Neuronal stem cell (in vitro differentiated cells): ENCODE measurements at regions not wholly inside any gene's neighbourhood (a gene's known extent, or its start where the extent isn't known, plus 50 kb on each side); places are given as distances from the start of the nearest gene placed in this dataset.

Experiments used
- DNase-seq: peaks from one replicate; pipeline ENCODE4 v3.0.0-alpha.2; 2013; ENCODE audit warnings: low spot score
- H2AFZ ChIP-seq: one replicate; pipeline ENCODE4 v1.6.1; 2013; ENCODE audit warnings: mild to moderate bottlenecking, low read length, inconsistent platforms
- H2AK5ac ChIP-seq: 2 replicates; pipeline ENCODE4 v1.6.1; 2013; ENCODE audit warnings: low read depth, mild to moderate bottlenecking, inconsistent platforms, low read length, moderate library complexity, mixed read lengths
- H2BK120ac ChIP-seq: 2 replicates; pipeline ENCODE4 v1.6.1; 2013; ENCODE audit warnings: low read depth, mild to moderate bottlenecking, inconsistent platforms, low read length, moderate library complexity, mixed read lengths
- H2BK12ac ChIP-seq: one replicate; pipeline ENCODE4 v1.6.1; 2013; ENCODE audit warnings: low read length, inconsistent platforms
- H2BK15ac ChIP-seq: 2 replicates; pipeline ENCODE4 v1.6.1; 2013; ENCODE audit warnings: mild to moderate bottlenecking, low read length, inconsistent platforms, mixed read lengths
- H2BK5ac ChIP-seq: one replicate; pipeline ENCODE4 v1.6.1; 2013; ENCODE audit warnings: inconsistent platforms, mild to moderate bottlenecking, low read length, moderate library complexity
- H3K14ac ChIP-seq: one replicate; pipeline ENCODE4 v1.6.1; 2013; ENCODE audit warnings: low read length, inconsistent platforms
- H3K18ac ChIP-seq: 2 replicates; pipeline ENCODE4 v1.6.1; 2013; ENCODE audit warnings: low read length, inconsistent platforms
- H3K23ac ChIP-seq: 2 replicates; pipeline ENCODE4 v1.6.1; 2013; ENCODE audit warnings: low read depth, mild to moderate bottlenecking, mixed read lengths, low read length, inconsistent platforms; ENCODE audit not compliant: poor library complexity
- H3K27ac ChIP-seq: replicated peaks from 3 replicates; pipeline ENCODE4 v1.5.1; 2013; ENCODE audit warnings: low read length, inconsistent platforms
- H3K27me3 ChIP-seq, 3 experiments: 2 replicates each; pipeline ENCODE4 v1.6.1; 2013; ENCODE audit warnings: low read length in 3 of 3, mild to moderate bottlenecking in 2 of 3, inconsistent platforms in 1 of 3, low read depth in 1 of 3, mixed read lengths in 1 of 3, moderate library complexity in 1 of 3; ENCODE audit not compliant: control insufficient read depth in 3 of 3, insufficient read depth in 3 of 3
- H3K36me3 ChIP-seq, 2 donors: replicated peaks in 1 of 2; 2 replicates each; pipeline ENCODE4 v1.6.1; 2013; ENCODE audit warnings: low read length in 2 of 2; ENCODE audit not compliant: control insufficient read depth in 2 of 2, insufficient read depth in 2 of 2
- H3K4ac ChIP-seq: 2 replicates; pipeline ENCODE4 v1.6.1; 2013; ENCODE audit warnings: inconsistent platforms, mild to moderate bottlenecking, low read length, moderate library complexity
- H3K4me1 ChIP-seq, 2 donors: 1 replicate in 1 of 2; 2 replicates in 1 of 2; pipeline ENCODE4 v1.6.1; 2013; ENCODE audit warnings: low read length in 2 of 2, low read depth in 1 of 2; ENCODE audit not compliant: control insufficient read depth in 2 of 2, insufficient read depth in 1 of 2
- H3K4me2 ChIP-seq: one replicate; pipeline ENCODE4 v1.6.1; 2013; ENCODE audit warnings: mild to moderate bottlenecking, low read length, inconsistent platforms; ENCODE audit not compliant: insufficient read depth, poor library complexity, severe bottlenecking
- H3K4me3 ChIP-seq, 2 donors: 2 replicates each; pipeline ENCODE4 v1.5.1; 2013; ENCODE audit warnings: low read length in 2 of 2, mild to moderate bottlenecking in 2 of 2, inconsistent platforms in 1 of 2, moderate library complexity in 1 of 2
- H3K79me1 ChIP-seq: one replicate; pipeline ENCODE4 v1.6.1; 2013; ENCODE audit warnings: low read depth, mild to moderate bottlenecking, inconsistent platforms, low read length, moderate library complexity
- H3K9ac ChIP-seq: one replicate; pipeline ENCODE4 v1.6.1; 2013; ENCODE audit warnings: mild to moderate bottlenecking, low read depth, low read length, inconsistent platforms; ENCODE audit not compliant: poor library complexity
- H3K9me3 ChIP-seq, 2 donors: replicated peaks in 1 of 2; 2 replicates each; pipeline versions ENCODE3 to v1.6.1; 2013; ENCODE audit warnings: low read length in 2 of 2, mild to moderate bottlenecking in 2 of 2, inconsistent platforms in 1 of 2, low read depth in 1 of 2, mixed read lengths in 1 of 2, moderate library complexity in 1 of 2; ENCODE audit not compliant: control insufficient read depth in 2 of 2, insufficient read depth in 1 of 2
- H4K8ac ChIP-seq: one replicate; pipeline ENCODE4 v1.6.1; 2013; ENCODE audit warnings: low read depth, mild to moderate bottlenecking, inconsistent platforms, low read length, moderate library complexity
- H4K91ac ChIP-seq: one replicate; pipeline ENCODE4 v1.6.1; 2013; ENCODE audit warnings: low read length, low read depth, mild to moderate bottlenecking, inconsistent platforms; ENCODE audit not compliant: poor library complexity
- WGBS, 2 donors: extraction: QIAGEN DNeasy Blood & Tissue Kit; methylation state at CpG; one replicate each; pipeline ENCODE4 v1.1.7; 2013; ENCODE audit warnings: missing lambda C conversion rate in 2 of 2, mixed read lengths in 1 of 2; ENCODE audit not compliant: insufficient read length in 2 of 2, insufficient replicate concordance in 1 of 2; ENCODE audit errors: extremely low coverage in 2 of 2; 5-methylcytosine and 5-hydroxymethylcytosine counted together

- H3K23ac ChIP-seq = no peak overlapping the region
- no peak overlapping the region for H2BK5ac ChIP-seq
- no peak for DNase-seq
Observed at GRCh38 chr15:93288728-93289294, 199.8 kb upstream of the RGMA start.

GRCh38 chr15:93286446-93286845, 197.4 kb upstream of the RGMA start:
- Histone ChIP-seq H3K14ac (no peak overlapping the region), H2BK15ac (no peak overlapping the region), H3K4me1 (peaks cover 11 to 23% of the 10 kb centered on the region in 2 donors), H3K79me1 (no peaks in the 10 kb centered on the region), H2AK5ac (no peak overlapping the region), H3K9ac (no peak overlapping the region), H3K4me3 (no peak overlapping the region), H4K8ac (no peak overlapping the region), H2BK120ac (no peak overlapping the region), H3K27me3 (no peaks in the 10 kb centered on the region), H3K27ac (peak overlapping the region; percentile 68), H3K18ac (no peak overlapping the region), H2BK5ac (no peak overlapping the region), H2AFZ (no peak overlapping the region), H3K9me3 (no peaks in the 10 kb centered on the region), H3K36me3 (no peaks in the 10 kb centered on the region), H2BK12ac (no peak overlapping the region), H4K91ac (no peak overlapping the region), H3K4ac (no peak overlapping the region), H3K23ac (no peak overlapping the region), H3K4me2 (no peak overlapping the region)
- WGBS, 2 donors = no CpG with 5 or more reads among the region's 1 CpG
- DNase-seq = no peak

More at GRCh38 chr15:93288728-93289294, 199.8 kb upstream of the RGMA start:
- Histone ChIP-seq H3K4me3 (no peak overlapping the region), H3K27ac (no peak overlapping the region), H4K91ac (no peak overlapping the region), H4K8ac (no peak overlapping the region), H2BK15ac (peak overlapping the region; percentile 83), H2BK120ac (no peak overlapping the region), H3K79me1 (no peaks in the 10 kb centered on the region), H3K18ac (peak overlapping the region; percentile 92), H2BK12ac (peak overlapping the region; percentile 64), H3K14ac (no peak overlapping the region), H3K4me1 (peaks cover 11 to 14% of the 10 kb centered on the region in 2 donors), H3K9ac (no peak overlapping the region), H3K9me3 (peaks cover 0 to 3% of the 10 kb centered on the region in 2 donors), H3K4ac (no peak overlapping the region), H3K27me3 (no peaks in the 10 kb centered on the region), H3K4me2 (peak overlapping the region; percentile 3), H2AFZ (no peak overlapping the region), H3K36me3 (no peaks in the 10 kb centered on the region), H2AK5ac (peak overlapping the region; percentile 99)
- no CpG with 5 or more reads among the region's 9 CpGs for WGBS, 2 donors

- Histone ChIP-seq H3K9me3 (no peaks in the 10 kb centered on the region), H2AFZ (no peak overlapping the region), H3K4me1 (peaks cover 8 to 22% of the 10 kb centered on the region in 2 donors), H3K18ac (peak overlapping the region; percentile 61), H2AK5ac (peak overlapping the region; percentile 81), H2BK12ac (peak overlapping the region; percentile 79), H2BK15ac (peak overlapping the region; percentile 73), H3K23ac (no peak overlapping the region), H2BK5ac (no peak overlapping the region), H3K4me3 (no peak overlapping the region), H3K14ac (no peak overlapping the region), H3K27me3 (no peaks in the 10 kb centered on the region), H3K9ac (no peak overlapping the region), H3K79me1 (no peaks in the 10 kb centered on the region), H3K4ac (no peak overlapping the region), H3K27ac (no peak overlapping the region), H4K91ac (no peak overlapping the region), H3K36me3 (no peaks in the 10 kb centered on the region), H2BK120ac (no peak overlapping the region), H4K8ac (no peak overlapping the region), H3K4me2 (no peak overlapping the region)
- no peak for DNase-seq
- WGBS, 2 donors = no CpG with 5 or more reads among the region's 4 CpGs
Observed at GRCh38 chr15:93283854-93284253, 194.8 kb upstream of the RGMA start.

GRCh38 chr15:93282808-93283207, 193.8 kb upstream of the RGMA start:
- Histone ChIP-seq H2BK12ac (peak overlapping the region; percentile 79), H2BK5ac (no peak overlapping the region), H3K79me1 (no peaks in the 10 kb centered on the region), H3K4ac (no peak overlapping the region), H3K27me3 (no peaks in the 10 kb centered on the region), H3K9me3 (peaks cover 0 to 2% of the 10 kb centered on the region in 2 donors), H3K4me2 (no peak overlapping the region), H4K91ac (no peak overlapping the region), H3K9ac (no peak overlapping the region), H3K14ac (no peak overlapping the region), H2BK15ac (no peak overlapping the region), H3K4me1 (peaks cover 11 to 27% of the 10 kb centered on the region in 2 donors), H3K4me3 (no peak overlapping the region), H3K36me3 (no peaks in the 10 kb centered on the region), H3K23ac (no peak overlapping the region), H2BK120ac (peak overlapping the region; percentile 13), H3K18ac (peak overlapping the region; percentile 90), H2AK5ac (peak overlapping the region; percentile 87), H3K27ac (no peak overlapping the region), H2AFZ (no peak overlapping the region), H4K8ac (no peak overlapping the region)
- DNase-seq = no peak
- no CpG with 5 or more reads among the region's 3 CpGs for WGBS, 2 donors
